Tibial artery (tissue), 4 donors: ENCODE measurements at regions not wholly inside any gene's neighbourhood (a gene's known extent, or its start where the extent isn't known, plus 50 kb on each side); places are given as distances from the start of the nearest gene placed in this dataset.

Source experiments
- DNase-seq, 2 donors: peaks; one replicate each; pipeline ENCODE4 v3.0.0-alpha.2; 2019
- H3K27ac ChIP-seq, 2 donors: fragments of 200-600 bp; sonication (generic) in 1 of 2; 1 replicate in 1 of 2; 2 replicates in 1 of 2; pipeline ENCODE4 v1.5.1; 2018 to 2019; ENCODE audit warnings: mild to moderate bottlenecking in 1 of 2
- H3K27me3 ChIP-seq, 2 donors: fragments of 200-600 bp; sonication (generic) in 1 of 2; one replicate each; pipeline versions ENCODE4 v1.5.1 to v1.6.0; 2016 to 2019
- H3K36me3 ChIP-seq, 3 donors: fragments of 200-600 bp; sonication (generic) in 2 of 3; one replicate each; pipeline ENCODE4 v1.5.1; 2016 to 2019; ENCODE audit warnings: mild to moderate bottlenecking in 2 of 3
- H3K4me1 ChIP-seq, 4 donors: fragments of 200-600 bp; sonication (generic) in 2 of 4; 1 replicate in 3 of 4; 2 replicates in 1 of 4; pipeline ENCODE4 v1.5.1; 2016 to 2019
- H3K4me3 ChIP-seq, 2 donors: fragments of 200-600 bp; sonication (generic) in 1 of 2; 1 replicate in 1 of 2; 2 replicates in 1 of 2; pipeline ENCODE4 v1.5.1; 2018 to 2019; ENCODE audit warnings: mild to moderate bottlenecking in 2 of 2
- H3K9me3 ChIP-seq, 3 donors: fragments of 200-600 bp; sonication (generic) in 1 of 3; one replicate each; pipeline ENCODE4 v1.5.1; 2016 to 2019
- CTCF ChIP-seq, 2 experiments: fragments of 200-600 bp in 1 of 2; fragments of 450-650 bp in 1 of 2; IDR thresholded peaks; one replicate each; pipeline ENCODE4 v1.5.1; 2017 to 2019; ENCODE audit warnings: antibody characterized with exemption in 2 of 2, mild to moderate bottlenecking in 1 of 2, moderate library complexity in 1 of 2
- intact Hi-C: fragments of 100-400 bp; cut with DNase I; formaldehyde crosslinking; loops from one replicate; pipeline ENCODE4 v1.15.0; 2023; ENCODE audit warnings: low total_unique reads

- no peaks in the 10 kb centered on the region for H3K4me1 ChIP-seq
- intact Hi-C loops = no loop called here
- no peak overlapping the region for H3K27ac ChIP-seq
- peaks cover 0 to 25% (median 7%) of the 10 kb centered on the region in 3 donors for H3K9me3 ChIP-seq
- H3K4me3 ChIP-seq = no peak overlapping the region
- DNase-seq = no peak
- H3K36me3 ChIP-seq = no peaks in the 10 kb centered on the region
- no peaks in the 10 kb centered on the region for H3K27me3 ChIP-seq
- no peak for TF ChIP-seq CTCF (IDR thresholded peaks at IDR 0.05)
Observed at GRCh38 chr7:45509222-45509621, 64.9 kb upstream of the ADCY1 start.

DNA sequence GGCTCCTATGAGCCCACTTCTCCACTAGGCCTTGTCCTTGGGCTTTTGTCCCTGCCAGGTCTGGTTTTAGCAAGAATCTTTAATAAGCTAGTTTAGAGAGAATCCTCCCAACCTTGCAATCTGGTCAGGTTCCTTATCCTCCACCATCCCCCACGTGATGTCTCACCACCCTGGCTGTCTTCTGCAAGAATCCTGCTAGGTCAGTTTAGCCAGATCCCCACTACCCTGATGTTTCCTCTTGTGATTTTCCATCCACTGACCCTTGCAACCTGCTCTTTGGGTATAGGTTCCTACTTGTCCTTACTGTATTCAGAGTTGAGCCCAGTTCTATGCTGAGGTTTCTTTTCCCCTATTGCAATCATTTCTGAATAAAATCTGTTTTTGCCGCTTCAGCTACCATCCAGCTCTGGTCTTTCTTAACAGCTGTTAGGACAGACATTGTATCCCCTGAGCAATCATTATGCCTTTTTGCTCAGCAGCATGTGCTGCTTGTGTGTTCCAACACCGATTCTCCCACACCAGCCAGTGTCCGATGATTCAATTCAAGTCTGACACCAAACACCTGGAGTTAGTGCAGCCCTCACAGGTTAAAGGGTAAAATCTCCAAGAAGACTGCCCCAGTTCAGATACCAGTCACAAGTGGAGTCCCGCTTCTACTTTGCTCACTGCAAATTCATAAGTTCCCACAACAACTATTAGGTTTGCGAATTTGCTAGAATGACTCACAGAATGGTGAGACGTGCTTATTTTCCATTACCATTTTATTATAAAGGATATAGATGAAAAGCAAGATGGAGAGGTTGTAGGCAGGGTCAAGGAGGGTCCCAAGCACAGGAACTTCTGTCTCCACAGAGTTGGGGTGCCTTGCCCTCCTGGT, 62.2 kb upstream of the ADCY1 start:
- H3K27me3 ChIP-seq = peaks cover 0 to 3% of the 10 kb centered on the region in 2 donors
- no peak for DNase-seq
- no peaks in the 10 kb centered on the region for H3K36me3 ChIP-seq
- H3K9me3 ChIP-seq = peaks cover 0 to 14% (median 0%) of the 10 kb centered on the region in 3 donors
- no peaks in the 10 kb centered on the region for H3K4me1 ChIP-seq
- TF ChIP-seq CTCF (IDR thresholded peaks at IDR 0.05) = no peak
- H3K27ac ChIP-seq = no peak overlapping the region
- H3K4me3 ChIP-seq = no peak overlapping the region
- intact Hi-C loops = no loop called here

GRCh38 chr7:45514944-45515343, 59.2 kb upstream of the ADCY1 start:
- peaks cover 0 to 3% of the 10 kb centered on the region in 2 donors for H3K27me3 ChIP-seq
- DNase-seq = no peak
- H3K4me1 ChIP-seq = no peaks in the 10 kb centered on the region
- intact Hi-C loops = no loop called here
- no peak for TF ChIP-seq CTCF (IDR thresholded peaks at IDR 0.05)
- peaks cover 0 to 10% (median 8%) of the 10 kb centered on the region in 3 donors for H3K9me3 ChIP-seq
- H3K27ac ChIP-seq = no peak overlapping the region
- H3K36me3 ChIP-seq = no peaks in the 10 kb centered on the region
- H3K4me3 ChIP-seq = no peak overlapping the region

- DNase-seq = no peak
- Histone ChIP-seq H3K27me3 (peaks cover 0 to 3% of the 10 kb centered on the region in 2 donors), H3K9me3 (peaks cover 0 to 10% (median 8%) of the 10 kb centered on the region in 3 donors), H3K27ac (no peak overlapping the region), H3K36me3 (no peaks in the 10 kb centered on the region), H3K4me1 (no peaks in the 10 kb centered on the region), H3K4me3 (no peak overlapping the region)
- intact Hi-C loops = no loop called here
- TF ChIP-seq CTCF (IDR thresholded peaks at IDR 0.05) = no peak
Observed at GRCh38 chr7:45515346-45515745, 58.8 kb upstream of the ADCY1 start.
